ENCODE measurements at regions not wholly inside any gene's neighbourhood (a gene's known extent, or its start where the extent isn't known, plus 50 kb on each side); places are given as distances from the start of the nearest gene placed in this dataset.

GRCh38 chr14:58783792-58784511 is 146.2 kb downstream of the DACT1 start:
- CTCF ChIA-PET (ENCODE audit: partially characterized antibody) = interaction anchor here (1.3 kb wide), 1 partner anchor 43 kb away, joined by 3 read pairs; no protein-coding TSS in a partner anchor
- no peak overlapping the region for H2BK20ac ChIP-seq (ENCODE audit: low read length)

More at GRCh38 chr14:58783792-58784511, 146.2 kb downstream of the DACT1 start:
- no peak overlapping the region for H2BK12ac ChIP-seq (ENCODE audit: low read depth, low read length)
- no peak overlapping the region for H3K4me3 ChIP-seq (ENCODE audit: extremely low read depth in 1 of 4, insufficient read depth in 2 of 4, low read depth in 3 of 4, low read length in 4 of 4)
- no peak overlapping the region for H2BK120ac ChIP-seq (replicated peaks; ENCODE audit: low read depth, low read length)
- no peak overlapping the region for H3K4me2 ChIP-seq (ENCODE audit: insufficient read depth in 1 of 2, low read depth in 2 of 2, low read length in 2 of 2)
- DNase-seq (ENCODE audit: low read depth in 1 of 2, low spot score in 2 of 2) (no peak), FAIRE-seq (no peak)
- H2BK15ac ChIP-seq (ENCODE audit: low read length) = no peak overlapping the region
- no peaks in the 10 kb centered on the region for H3K36me3 ChIP-seq (ENCODE audit: control insufficient read depth in 2 of 4, insufficient read depth in 4 of 4, low read length in 3 of 4)
- POLR2A ChIA-PET (ENCODE audit: partially characterized antibody) = interaction anchor here (0.5 kb wide), 1 partner anchor 11 kb away, joined by 3 read pairs; no protein-coding TSS in a partner anchor
- no peak overlapping the region for H3K23ac ChIP-seq (ENCODE audit: insufficient read length)
- H2AFZ ChIP-seq (ENCODE audit: low read length) = no peak overlapping the region
- H3K56ac ChIP-seq (replicated peaks; ENCODE audit: insufficient read length, low read depth, low read length) = no peak overlapping the region
- no peaks in the 10 kb centered on the region; the same call in 1 of the 2 replicates for H3K23me2 ChIP-seq (ENCODE audit: low read depth, low read length)
- H4K20me1 ChIP-seq (replicated peaks in 1 of 2; ENCODE audit: control insufficient read depth in 1 of 2, insufficient read depth in 2 of 2, low read length in 2 of 2) = no peaks in the 10 kb centered on the region
- no peak overlapping the region for H4K5ac ChIP-seq (ENCODE audit: insufficient read length, low read depth, low read length)
- no peak overlapping the region for H3K27ac ChIP-seq (ENCODE audit: low read depth, low read length)
- H3K27me3 ChIP-seq (replicated peaks in 1 of 4; ENCODE audit: control insufficient read depth in 3 of 4, extremely low read depth in 1 of 4, insufficient read depth in 3 of 4, low read length in 3 of 4) = peaks cover 0 to 4% (median 0%) of the 10 kb centered on the region in 4 experiments; a peak in 1 of 7 replicates
- peaks cover 0 to 4% (median 0%) of the 10 kb centered on the region in 4 experiments; a peak in 4 of 7 replicates for H3K4me1 ChIP-seq (replicated peaks in 1 of 4; ENCODE audit: control insufficient read depth in 3 of 4, insufficient read depth in 4 of 4, low read length in 3 of 4)
- TF ChIP-seq SP4 (IDR thresholded peaks at IDR 0.05; ENCODE audit: low read length) = no peak
- no peak for TF ChIP-seq MAX (IDR thresholded peaks at IDR 0.05)
- no peak for TF ChIP-seq CBX5 (IDR thresholded peaks at IDR 0.05; ENCODE audit: low read depth, low read length)
- TF ChIP-seq CEBPB (IDR thresholded peaks at IDR 0.05; ENCODE audit: low read depth, low read length) = no peak
- TF ChIP-seq PHF8 (conservative IDR thresholded peaks at IDR 0.05; ENCODE audit: low read depth, low read length) = no peak
- no peak for TF ChIP-seq BRCA1 (IDR thresholded peaks at IDR 0.05; ENCODE audit: low read depth, low read length)
- TF ChIP-seq POU5F1 (IDR thresholded peaks at IDR 0.05; ENCODE audit: low read depth, low read length) = no peak
- TF ChIP-seq YY1 (IDR thresholded peaks at IDR 0.05; ENCODE audit: low read depth, low read length) = no peak
- no peak for TF ChIP-seq SUZ12 (IDR thresholded peaks at IDR 0.05; ENCODE audit: low read length)
- TF ChIP-seq TAF1 (IDR thresholded peaks at IDR 0.05; ENCODE audit: low read depth, low read length) = no peak
- H3K14ac ChIP-seq (ENCODE audit: insufficient read length) = no peak overlapping the region
- H4K8ac ChIP-seq (ENCODE audit: extremely low read depth, insufficient read depth, low read length) = no peak overlapping the region
- no peak overlapping the region for H2BK5ac ChIP-seq (ENCODE audit: low read depth, low read length)
- no peak overlapping the region for H3K18ac ChIP-seq (ENCODE audit: extremely low read depth, low read length)
- H3K4ac ChIP-seq (replicated peaks; ENCODE audit: insufficient read length, low read depth, low read length) = no peak overlapping the region
- H3K79me2 ChIP-seq (ENCODE audit: control insufficient read depth in 1 of 2, insufficient read depth in 2 of 2, low read length in 2 of 2) = no peaks in the 10 kb centered on the region
- no peak overlapping the region for H3K9ac ChIP-seq (replicated peaks in 1 of 4; ENCODE audit: extremely low read depth in 1 of 4, low read depth in 3 of 4, low read length in 3 of 4)
- 71 to 91% methylated on average over 2 to 10 of the region's 10 CpGs for WGBS, 2 experiments (ENCODE audit: extremely low coverage in 1 of 2, insufficient coverage in 1 of 2, insufficient read length in 1 of 2, insufficient replicate concordance in 2 of 2, low coverage in 1 of 2, low lambda C conversion rate in 2 of 2, missing lambda C conversion rate in 1 of 2)
- no peaks in the 10 kb centered on the region for H3K9me3 ChIP-seq (ENCODE audit: insufficient read depth in 2 of 2, low read depth in 1 of 2, low read length in 1 of 2)
- no peak overlapping the region for H4K91ac ChIP-seq (replicated peaks; ENCODE audit: insufficient read length, low read length)
- H2AK5ac ChIP-seq (ENCODE audit: low read depth, low read length) = no peak overlapping the region
- H3K79me1 ChIP-seq (ENCODE audit: low read depth, low read length) = no peaks in the 10 kb centered on the region
